Lower leg skin (tissue), 4 donors: ENCODE measurements at regions not wholly inside any gene's neighbourhood (a gene's known extent, or its start where the extent isn't known, plus 50 kb on each side); places are given as distances from the start of the nearest gene placed in this dataset.

Experiments
- DNase-seq, 2 donors: peaks; one replicate each; pipeline ENCODE4 v3.0.0-alpha.2; 2019; ENCODE audit warnings: low spot score in 2 of 2
- H3K4me3 ChIP-seq: fragments of 200-600 bp; sonication (generic); 2 replicates; pipeline ENCODE4 v1.5.1; 2017; ENCODE audit warnings: mild to moderate bottlenecking, low read depth; ENCODE audit not compliant: poor library complexity, severe bottlenecking
- CTCF ChIP-seq, 3 donors: fragments of 450-650 bp; IDR thresholded peaks; one replicate each; pipeline ENCODE4 v1.5.1; 2016; ENCODE audit warnings: antibody characterized with exemption in 3 of 3, mild to moderate bottlenecking in 3 of 3, moderate library complexity in 2 of 3
- POLR2A ChIP-seq, 2 donors: fragments of 450-650 bp; IDR thresholded peaks; one replicate each; pipeline ENCODE4 v1.6.1; 2016 to 2017; ENCODE audit warnings: antibody characterized with exemption in 2 of 2, mild to moderate bottlenecking in 1 of 2, moderate library complexity in 1 of 2
- WGBS, 2 donors: methylation state at CpG; one replicate each; pipeline ENCODE4 v1.1.5; 2018; 5-methylcytosine and 5-hydroxymethylcytosine counted together
- intact Hi-C: fragments of 100-400 bp; cut with DNase I; formaldehyde crosslinking; loops from one replicate; pipeline ENCODE4 v1.15.0; 2023; ENCODE audit warnings: low total_unique reads

- H3K4me3 ChIP-seq = no peak overlapping the region
- no peak for DNase-seq
- WGBS, 2 donors = 83 to 94% methylated on average over 6 of the region's 6 CpGs
- TF ChIP-seq CTCF (IDR thresholded peaks at IDR 0.05) (no peak), POLR2A (IDR thresholded peaks at IDR 0.05) (no peak)
- intact Hi-C loops = no loop called here
These were observed 89.7 kb downstream of the MID1IP1 start for GRCh38 chrX:38890963-38891362.

GRCh38 chrX:38891641-38892413 lies 90.6 kb downstream of the MID1IP1 start:
- 71 to 75% methylated on average over 4 of the region's 4 CpGs for WGBS, 2 donors
- no peak for DNase-seq
- no peak for TF ChIP-seq POLR2A (IDR thresholded peaks at IDR 0.05)
- TF ChIP-seq CTCF (IDR thresholded peaks at IDR 0.05) = no peak
- intact Hi-C loops = no loop called here
- no peak overlapping the region for H3K4me3 ChIP-seq

- H3K4me3 ChIP-seq = no peak overlapping the region
- DNase-seq = no peak
- intact Hi-C loops = no loop called here
- TF ChIP-seq CTCF (IDR thresholded peaks at IDR 0.05) (no peak), POLR2A (IDR thresholded peaks at IDR 0.05) (no peak)
- 84 to 88% methylated on average over 4 of the region's 4 CpGs for WGBS, 2 donors
These were observed 92.2 kb downstream of the MID1IP1 start for GRCh38 chrX:38893441-38893840.

GRCh38 chrX:38895775-38896174 lies 94.5 kb downstream of the MID1IP1 start:
- no peak overlapping the region for H3K4me3 ChIP-seq
- intact Hi-C loops = no loop called here
- WGBS, 2 donors = 86 to 100% methylated on average over 1 of the region's 1 CpG
- TF ChIP-seq CTCF (IDR thresholded peaks at IDR 0.05) (no peak), POLR2A (IDR thresholded peaks at IDR 0.05) (no peak)
- no peak for DNase-seq

GRCh38 chrX:38896724-38897298 lies 95.6 kb downstream of the MID1IP1 start:
- H3K4me3 ChIP-seq = no peak overlapping the region
- intact Hi-C loops = no loop called here
- no peak for DNase-seq
- WGBS, 2 donors = 87 to 93% methylated on average over 2 to 4 of the region's 4 CpGs
- TF ChIP-seq CTCF (IDR thresholded peaks at IDR 0.05) (no peak), POLR2A (IDR thresholded peaks at IDR 0.05) (no peak)
